SK-N-SH treated with all-trans-retinoic acid at 6 μM for 48 hours (cell line): ENCODE measurements at regions not wholly inside any gene's neighbourhood (a gene's known extent, or its start where the extent isn't known, plus 50 kb on each side); places are given as distances from the start of the nearest gene placed in this dataset.

Experiments
- ATAC-seq: fragments of 200-7000 bp; cut with Tn5 transposase; 3 replicates; pipeline ENCODE4 v1.9.1; 2020; ENCODE audit warnings: mild to moderate bottlenecking, moderate library complexity
- ARNTL ChIP-seq: fragments of 450-650 bp; formaldehyde crosslinking; IDR thresholded peaks from 2 replicates; pipeline ENCODE4 v1.5.0; 2020; ENCODE audit warnings: low read depth, mild to moderate bottlenecking, moderate library complexity, borderline replicate concordance
- BACH2 ChIP-seq: fragments of 250-450 bp; sonication (Bioruptor Pico); IDR thresholded peaks from 2 replicates; pipeline ENCODE4 v1.9.0; 2021; ENCODE audit warnings: mild to moderate bottlenecking, borderline replicate concordance
- CSDC2 ChIP-seq: fragments of 250-450 bp; sonication (Bioruptor Pico); IDR thresholded peaks from 2 replicates; pipeline ENCODE4 v1.5.0; 2020; ENCODE audit warnings: mild to moderate bottlenecking, moderate library complexity
- CSRNP3 ChIP-seq: fragments of 250-450 bp; sonication (Bioruptor Pico); IDR thresholded peaks from 2 replicates; pipeline ENCODE4 v1.5.1; 2021; ENCODE audit warnings: mild to moderate bottlenecking, moderate library complexity
- ESRRG ChIP-seq: fragments of 250-450 bp; sonication (Bioruptor Pico); IDR thresholded peaks from 2 replicates; pipeline ENCODE4 v1.6.1; 2021; ENCODE audit warnings: mild to moderate bottlenecking
- GLIS3 ChIP-seq: fragments of 250-450 bp; sonication (Bioruptor Pico); IDR thresholded peaks from 2 replicates; pipeline ENCODE4 v1.5.0; 2020; ENCODE audit warnings: mild to moderate bottlenecking, moderate library complexity
- ISL1 ChIP-seq: fragments of 250-450 bp; sonication (Bioruptor Pico); IDR thresholded peaks from 2 replicates; pipeline ENCODE4 v2.1.2; 2022; ENCODE audit warnings: mild to moderate bottlenecking, moderate library complexity
- OSR1 ChIP-seq: fragments of 250-450 bp; sonication (Bioruptor Pico); IDR thresholded peaks from 2 replicates; pipeline ENCODE4 v1.8.0; 2022; ENCODE audit warnings: moderate library complexity, mild to moderate bottlenecking, inconsistent platforms
- PPARA ChIP-seq: fragments of 250-450 bp; sonication (Bioruptor Pico); IDR thresholded peaks from 2 replicates; pipeline ENCODE4 v1.5.0; 2020; ENCODE audit warnings: mild to moderate bottlenecking, borderline replicate concordance
- RARB ChIP-seq: fragments of 250-450 bp; sonication (Bioruptor Pico); IDR thresholded peaks from 2 replicates; pipeline ENCODE4 v1.8.0; 2021; ENCODE audit warnings: mild to moderate bottlenecking, moderate library complexity
- TSHZ2 ChIP-seq: fragments of 250-450 bp; sonication (Bioruptor Pico); IDR thresholded peaks from 2 replicates; pipeline ENCODE4 v1.5.0; 2020; ENCODE audit warnings: mild to moderate bottlenecking, moderate library complexity
- ZC3H10 ChIP-seq: fragments of 250-450 bp; sonication (Bioruptor Pico); IDR thresholded peaks from 2 replicates; pipeline ENCODE4 v1.5.1; 2021; ENCODE audit warnings: mild to moderate bottlenecking, moderate library complexity
- ZFP3 ChIP-seq: fragments of 250-450 bp; sonication (Bioruptor Pico); IDR thresholded peaks from 2 replicates; pipeline ENCODE4 v1.5.0; 2020; ENCODE audit warnings: mild to moderate bottlenecking, moderate library complexity
- ZFP30 ChIP-seq: fragments of 450-650 bp; formaldehyde crosslinking; IDR thresholded peaks from 2 replicates; pipeline ENCODE4 v1.5.0; 2022; ENCODE audit warnings: mild to moderate bottlenecking, moderate library complexity
- ZNF565 ChIP-seq: fragments of 450-650 bp; formaldehyde crosslinking; conservative IDR thresholded peaks from 2 replicates; pipeline ENCODE4 v1.5.0; 2020; ENCODE audit warnings: low read depth, mild to moderate bottlenecking, moderate library complexity
- ZNF8 ChIP-seq: fragments of 450-650 bp; formaldehyde crosslinking; IDR thresholded peaks from 2 replicates; pipeline ENCODE4 v1.5.0; 2020; ENCODE audit warnings: mild to moderate bottlenecking, moderate library complexity
- TF ChIP-seq, protein P1 (sequence below): fragments of 250-450 bp; sonication (Bioruptor Pico); IDR thresholded peaks from 2 replicates; pipeline ENCODE4 v1.5.1; 2020; ENCODE audit warnings: low read depth, mild to moderate bottlenecking, moderate library complexity
- TF ChIP-seq, protein P2 (sequence below): fragments of 250-450 bp; sonication (Bioruptor Pico); IDR thresholded peaks from 2 replicates; pipeline ENCODE4 v1.8.0; 2021; ENCODE audit warnings: low read depth, mild to moderate bottlenecking, moderate library complexity, borderline replicate concordance

- TF ChIP-seq RARB (CRISPR knock-in tag) (no peak), OSR1 (CRISPR knock-in tag) (no peak), TSHZ2 (no peak), ZFP3 (CRISPR knock-in tag) (no peak), ZFP30 (no peak), CSRNP3 (CRISPR knock-in tag) (no peak), BACH2 (CRISPR knock-in tag) (no peak), ZNF565 (CRISPR knock-in tag) (no peak), GLIS3 (CRISPR knock-in tag) (no peak), ZNF8 (no peak)
- ATAC-seq = no peak
These were observed 143.7 kb upstream of the CAMK1G start for GRCh38 chr1:209439828-209440227.

DNA sequence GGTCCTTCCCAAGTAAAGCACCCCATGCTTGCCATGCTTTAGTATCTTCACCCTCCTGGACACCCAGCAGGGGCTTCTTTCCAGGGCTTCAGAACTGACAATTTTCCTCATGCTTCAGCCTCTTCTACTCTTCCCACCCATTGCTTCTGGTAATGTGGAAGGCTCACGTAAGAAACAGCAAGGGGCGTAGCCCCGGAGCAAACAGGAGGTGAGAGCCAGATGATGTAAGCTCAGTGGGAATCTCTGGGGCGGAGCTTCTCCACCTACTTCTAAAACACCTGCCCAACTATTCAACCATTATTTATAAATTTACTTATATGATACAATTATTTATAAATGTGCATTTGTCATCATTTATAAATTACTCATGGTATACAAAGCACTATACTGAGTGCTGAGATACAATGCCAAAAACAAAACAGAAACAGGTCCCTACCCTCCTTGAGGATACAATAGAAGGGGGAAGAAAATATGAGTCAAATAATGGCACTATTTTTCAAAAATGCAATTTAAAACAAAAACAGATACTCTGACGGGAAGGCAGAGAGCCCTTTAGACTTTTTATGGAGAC is 140.1 kb upstream of the CAMK1G start:
- no peak for ATAC-seq
- TF ChIP-seq BACH2 (CRISPR knock-in tag) (no peak), ZFP3 (CRISPR knock-in tag) (no peak), ZFP30 (no peak), CSDC2 (CRISPR knock-in tag) (no peak), RARB (CRISPR knock-in tag) (no peak), ESRRG (no peak), ARNTL (CRISPR knock-in tag) (no peak), ISL1 (CRISPR knock-in tag) (no peak), ZC3H10 (CRISPR knock-in tag) (no peak), CSRNP3 (CRISPR knock-in tag) (no peak), GLIS3 (CRISPR knock-in tag) (no peak), PPARA (CRISPR knock-in tag) (no peak), TSHZ2 (no peak)
- TF ChIP-seq, protein P1, sequence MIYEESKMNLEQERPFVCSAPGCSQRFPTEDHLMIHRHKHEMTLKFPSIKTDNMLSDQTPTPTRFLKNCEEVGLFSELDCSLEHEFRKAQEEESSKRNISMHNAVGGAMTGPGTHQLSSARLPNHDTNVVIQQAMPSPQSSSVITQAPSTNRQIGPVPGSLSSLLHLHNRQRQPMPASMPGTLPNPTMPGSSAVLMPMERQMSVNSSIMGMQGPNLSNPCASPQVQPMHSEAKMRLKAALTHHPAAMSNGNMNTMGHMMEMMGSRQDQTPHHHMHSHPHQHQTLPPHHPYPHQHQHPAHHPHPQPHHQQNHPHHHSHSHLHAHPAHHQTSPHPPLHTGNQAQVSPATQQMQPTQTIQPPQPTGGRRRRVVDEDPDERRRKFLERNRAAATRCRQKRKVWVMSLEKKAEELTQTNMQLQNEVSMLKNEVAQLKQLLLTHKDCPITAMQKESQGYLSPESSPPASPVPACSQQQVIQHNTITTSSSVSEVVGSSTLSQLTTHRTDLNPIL (CRISPR knock-in tag) = no peak
- TF ChIP-seq, protein P2, sequence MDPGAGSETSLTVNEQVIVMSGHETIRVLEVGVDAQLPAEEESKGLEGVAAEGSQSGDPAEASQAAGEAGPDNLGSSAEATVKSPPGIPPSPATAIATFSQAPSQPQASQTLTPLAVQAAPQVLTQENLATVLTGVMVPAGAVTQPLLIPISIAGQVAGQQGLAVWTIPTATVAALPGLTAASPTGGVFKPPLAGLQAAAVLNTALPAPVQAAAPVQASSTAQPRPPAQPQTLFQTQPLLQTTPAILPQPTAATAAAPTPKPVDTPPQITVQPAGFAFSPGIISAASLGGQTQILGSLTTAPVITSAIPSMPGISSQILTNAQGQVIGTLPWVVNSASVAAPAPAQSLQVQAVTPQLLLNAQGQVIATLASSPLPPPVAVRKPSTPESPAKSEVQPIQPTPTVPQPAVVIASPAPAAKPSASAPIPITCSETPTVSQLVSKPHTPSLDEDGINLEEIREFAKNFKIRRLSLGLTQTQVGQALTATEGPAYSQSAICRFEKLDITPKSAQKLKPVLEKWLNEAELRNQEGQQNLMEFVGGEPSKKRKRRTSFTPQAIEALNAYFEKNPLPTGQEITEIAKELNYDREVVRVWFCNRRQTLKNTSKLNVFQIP = no peak
